GM12891 (cell line): ENCODE measurements at regions not wholly inside any gene's neighbourhood (a gene's known extent, or its start where the extent isn't known, plus 50 kb on each side); places are given as distances from the start of the nearest gene placed in this dataset.

Source experiments
- DNase-seq: peaks from one replicate; pipeline ENCODE4 v3.0.0; 2011; ENCODE audit warnings: low spot score; ENCODE audit not compliant: insufficient read length
- FAIRE-seq: peaks from 2 replicates; lab custom pipeline; 2011; peaks lifted over from hg19 to GRCh38; lab: Jason Lieb, UNC
- PAX5 ChIP-seq: IDR thresholded peaks from 2 replicates; pipeline ENCODE4 v1.6.1; 2011; ENCODE audit warnings: low read length, moderate library complexity, mild to moderate bottlenecking; ENCODE audit not compliant: insufficient read depth, severe bottlenecking
- POLR2A ChIP-seq: IDR thresholded peaks from 2 replicates; pipeline ENCODE4 v1.6.1; 2011; ENCODE audit warnings: low read depth, low read length, control low read depth
- POLR2AphosphoS5 ChIP-seq: IDR thresholded peaks from 2 replicates; pipeline ENCODE4 v1.6.1; 2011; ENCODE audit warnings: low read depth, low read length, control low read depth
- POU2F2 ChIP-seq: IDR thresholded peaks from 2 replicates; pipeline ENCODE4 v1.6.1; 2011; ENCODE audit warnings: low read depth, mild to moderate bottlenecking, control low read depth, low read length, moderate library complexity
- SPI1 ChIP-seq: IDR thresholded peaks from 2 replicates; pipeline ENCODE4 v1.6.1; 2011; ENCODE audit warnings: low read depth, low read length, control low read depth
- TAF1 ChIP-seq: IDR thresholded peaks from 2 replicates; pipeline ENCODE4 v1.6.1; 2011; ENCODE audit warnings: low read depth, low read length, control low read depth

DNA sequence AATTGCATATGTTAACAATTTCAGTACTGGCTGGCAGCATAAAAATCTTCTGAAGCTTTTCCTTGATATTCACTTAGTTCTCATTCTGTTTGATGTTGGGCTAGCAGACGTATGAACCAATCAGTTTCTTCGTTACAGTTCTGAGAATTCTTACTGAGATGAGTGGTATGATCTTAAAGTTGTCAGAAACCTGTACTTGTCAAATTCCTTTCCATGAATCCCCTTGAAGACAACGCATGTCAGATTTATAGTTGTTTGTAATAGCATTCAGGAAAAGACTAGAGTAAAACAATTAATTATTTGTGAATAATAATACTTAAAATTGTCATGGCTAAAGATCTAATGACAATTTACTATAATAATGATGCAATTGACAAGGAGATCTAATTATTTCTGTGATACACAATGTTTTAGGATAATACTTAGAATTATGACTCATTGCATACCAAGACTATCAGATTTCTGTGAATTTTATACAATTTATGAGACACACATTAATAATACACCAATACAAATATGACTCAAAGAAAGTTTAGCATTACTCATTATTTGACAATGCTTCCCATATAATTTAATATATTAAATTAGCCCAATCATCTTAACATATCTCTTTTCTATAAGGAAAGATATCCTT is 447.2 kb downstream of the RFC3 start:
- TF ChIP-seq POU2F2 = no peak
- no peak for TF ChIP-seq POLR2A
- no peak for TF ChIP-seq PAX5
- no peak for DNase-seq
- no peak for FAIRE-seq

DNA sequence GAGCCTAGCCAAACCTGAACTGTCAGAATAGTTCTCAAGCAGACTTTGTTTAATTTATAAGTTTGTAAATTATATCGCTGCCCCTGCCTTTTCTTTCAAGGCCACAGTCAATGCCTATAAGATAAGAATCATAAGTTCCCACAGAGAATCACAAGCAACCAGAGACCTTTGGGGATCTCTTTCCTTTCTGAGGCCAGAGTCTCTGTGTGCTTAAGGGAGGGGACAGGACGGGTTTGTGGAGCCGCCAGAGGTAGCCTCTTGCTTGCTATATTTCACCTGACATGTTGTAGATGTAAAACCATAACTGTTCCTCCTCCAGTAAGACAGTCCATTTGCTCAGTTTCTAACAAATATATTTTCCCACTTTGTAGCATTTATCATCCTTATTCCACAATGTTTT is 458.8 kb downstream of the RFC3 start:
- DNase-seq = no peak
- no peak for FAIRE-seq
- TF ChIP-seq SPI1 (no peak), POU2F2 (no peak), TAF1 (no peak), PAX5 (no peak), POLR2AphosphoS5 (no peak), POLR2A (no peak)

- no peak for FAIRE-seq
- TF ChIP-seq POU2F2 (no peak), POLR2AphosphoS5 (no peak), SPI1 (no peak), PAX5 (no peak), POLR2A (no peak)
- DNase-seq = no peak
These were observed 460.0 kb downstream of the RFC3 start for GRCh38 chr13:34277936-34278335.

DNA sequence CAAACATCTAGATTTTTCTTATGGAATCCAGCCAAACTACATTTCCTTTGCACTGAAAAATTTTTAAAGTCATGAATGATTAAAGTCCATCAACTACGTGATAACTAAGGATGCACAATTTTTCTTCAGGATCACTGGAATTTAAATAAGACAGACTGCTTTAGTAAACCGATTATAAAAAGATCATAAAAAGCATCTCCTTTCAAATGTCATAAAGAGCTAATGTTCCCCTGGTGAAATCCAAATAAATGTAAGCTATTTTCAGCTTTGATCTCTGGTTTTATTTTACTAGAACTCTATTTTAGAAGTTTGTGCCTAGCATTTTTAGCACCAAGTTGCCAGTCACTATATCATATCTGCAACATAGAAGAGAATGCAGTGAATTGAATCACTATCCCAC is 460.8 kb downstream of the RFC3 start:
- TF ChIP-seq POLR2A (no peak), SPI1 (no peak), POU2F2 (no peak), PAX5 (no peak), POLR2AphosphoS5 (no peak), TAF1 (no peak)
- FAIRE-seq (no peak), DNase-seq (no peak)

- FAIRE-seq (no peak), DNase-seq (no peak)
- no peak for TF ChIP-seq PAX5
- no peak for TF ChIP-seq POLR2A
- TF ChIP-seq POU2F2 = no peak
- TF ChIP-seq SPI1 = no peak
- no peak for TF ChIP-seq TAF1
- no peak for TF ChIP-seq POLR2AphosphoS5
These were observed 472.7 kb downstream of the RFC3 start for GRCh38 chr13:34290661-34291060.

DNA sequence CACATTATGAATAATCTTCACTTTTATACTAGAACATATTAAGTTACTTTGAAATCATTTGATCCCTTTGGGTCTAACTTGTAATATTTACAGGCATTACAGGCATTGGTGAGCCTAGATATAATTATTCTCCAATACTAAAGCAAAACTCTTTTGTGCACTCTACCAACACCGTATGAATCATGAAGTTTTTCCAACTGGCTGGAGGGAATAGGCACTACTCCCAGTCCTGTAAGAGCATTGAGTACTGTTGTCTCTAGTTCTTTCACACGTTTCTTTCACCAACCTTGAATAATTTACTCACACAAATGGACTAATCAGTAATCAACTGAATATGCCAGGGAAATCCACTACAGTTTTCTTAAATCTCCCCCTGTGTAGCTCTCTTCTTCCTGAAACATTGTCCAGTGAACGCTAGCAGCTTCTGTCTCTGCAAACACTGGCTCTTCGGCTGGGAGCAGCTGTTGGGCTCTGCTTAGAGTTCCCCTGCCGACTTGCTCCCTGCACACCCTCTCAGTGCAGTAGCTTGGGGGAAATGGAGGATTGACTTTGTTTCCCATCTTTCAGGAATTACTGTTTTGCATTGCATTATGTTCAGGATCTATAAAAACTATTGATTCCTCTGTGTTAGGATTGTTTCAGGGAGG is 476.7 kb downstream of the RFC3 start:
- TF ChIP-seq POLR2AphosphoS5 = no peak
- TF ChIP-seq POU2F2 = no peak
- TF ChIP-seq TAF1 = no peak
- TF ChIP-seq POLR2A = no peak
- TF ChIP-seq SPI1 = no peak
- no peak for TF ChIP-seq PAX5
- no peak for FAIRE-seq
- no peak for DNase-seq

DNA sequence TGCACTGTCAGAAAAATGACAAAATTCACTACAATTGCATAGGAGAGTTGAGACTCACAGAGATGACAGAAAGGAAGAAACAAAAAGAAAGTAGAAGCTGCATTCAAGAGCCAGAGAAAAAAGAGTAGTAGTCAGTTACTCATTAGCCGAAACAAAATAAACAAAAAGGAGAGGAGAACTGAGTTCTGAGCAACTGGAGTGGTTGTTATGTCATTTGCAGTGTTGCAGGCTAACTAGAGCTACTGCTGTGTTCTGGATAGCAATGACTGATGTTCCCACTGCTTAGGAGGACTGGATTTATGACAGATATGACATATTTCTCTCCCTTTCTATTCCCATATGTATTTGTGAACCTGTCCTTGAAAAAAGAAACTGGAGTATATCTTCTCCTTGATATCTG is 482.6 kb downstream of the RFC3 start:
- no peak for TF ChIP-seq PAX5
- TF ChIP-seq POLR2AphosphoS5 = no peak
- TF ChIP-seq SPI1 = no peak
- TF ChIP-seq POLR2A = no peak
- TF ChIP-seq POU2F2 = no peak
- TF ChIP-seq TAF1 = no peak
- DNase-seq (no peak), FAIRE-seq (no peak)

GRCh38 chr13:34302596-34302995 is 484.6 kb downstream of the RFC3 start:
- FAIRE-seq = no peak
- no peak for DNase-seq
- TF ChIP-seq PAX5 = no peak
- TF ChIP-seq TAF1 = no peak
- no peak for TF ChIP-seq SPI1
- no peak for TF ChIP-seq POLR2A
- no peak for TF ChIP-seq POLR2AphosphoS5
- no peak for TF ChIP-seq POU2F2

DNA sequence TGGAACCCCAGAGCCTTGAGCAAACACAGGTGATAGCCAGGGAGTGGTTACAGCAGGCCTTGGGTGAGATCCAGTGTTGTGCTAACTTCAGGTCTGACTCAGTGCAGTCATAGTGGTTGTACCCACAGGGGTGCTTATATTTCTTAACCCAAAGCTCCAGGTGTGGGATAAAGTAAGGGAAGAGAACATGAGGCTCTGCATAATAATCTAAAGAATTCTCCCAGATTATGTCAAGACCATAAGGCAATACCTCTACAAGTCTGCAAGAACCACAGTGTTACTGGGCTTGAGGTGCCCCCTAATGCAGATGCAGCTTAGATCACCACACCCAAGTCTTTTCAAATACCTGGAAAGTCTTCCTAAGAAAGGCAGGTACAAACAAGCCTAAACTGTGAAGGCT is 485.4 kb downstream of the RFC3 start:
- FAIRE-seq = no peak
- no peak for TF ChIP-seq PAX5
- TF ChIP-seq TAF1 = no peak
- no peak for TF ChIP-seq POLR2AphosphoS5

DNA sequence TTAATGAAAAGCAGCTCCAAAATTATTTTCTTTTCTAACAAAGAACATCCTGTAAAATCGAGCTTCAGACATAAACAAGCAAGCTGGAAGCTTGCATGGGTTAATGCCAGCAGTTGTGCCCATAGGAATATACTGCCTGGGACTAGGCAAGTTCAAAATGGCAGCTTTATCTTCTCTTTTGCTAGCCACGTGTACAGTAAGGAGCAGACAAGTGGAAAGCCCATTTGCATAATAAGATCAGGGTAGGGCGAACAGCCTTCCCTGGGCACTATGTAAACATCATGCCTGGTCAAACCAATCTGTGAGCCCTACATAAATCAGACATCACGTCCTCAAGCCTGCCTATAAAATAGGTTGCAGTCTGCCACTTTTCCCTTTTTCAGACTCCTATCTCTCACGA is 489.7 kb downstream of the RFC3 start:
- no peak for DNase-seq
- no peak for FAIRE-seq

More for the DNA sequence above, 485.4 kb downstream of the RFC3 start:
- no peak for DNase-seq

DNA sequence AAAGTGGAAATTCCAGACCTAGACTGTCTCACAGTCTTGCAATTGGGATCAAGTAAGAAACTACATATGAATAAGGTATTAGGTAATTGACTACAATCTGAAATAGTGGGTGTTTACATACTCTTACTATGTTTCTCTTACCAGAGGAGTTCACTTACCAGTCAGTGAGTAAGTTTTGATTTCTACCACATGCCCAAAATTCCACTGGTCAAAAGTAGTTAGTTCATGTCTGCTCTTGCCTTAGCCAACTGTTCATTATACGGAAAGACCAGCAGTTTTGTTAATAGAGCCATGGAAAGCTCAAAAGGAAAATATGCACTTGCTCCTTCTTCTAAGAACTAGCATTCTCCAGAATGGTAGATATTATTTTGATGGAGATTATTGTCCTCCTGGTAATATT is 490.8 kb downstream of the RFC3 start:
- TF ChIP-seq POU2F2 (no peak), SPI1 (no peak), POLR2A (no peak), TAF1 (no peak), POLR2AphosphoS5 (no peak)
- DNase-seq (no peak), FAIRE-seq (no peak)

More for the DNA sequence above, 489.7 kb downstream of the RFC3 start:
- TF ChIP-seq SPI1 (no peak), PAX5 (no peak), POLR2A (no peak), TAF1 (no peak), POU2F2 (no peak), POLR2AphosphoS5 (no peak)
